Endothelial cell of hepatic sinusoid (primary cell): ENCODE measurements at regions not wholly inside any gene's neighbourhood (a gene's known extent, or its start where the extent isn't known, plus 50 kb on each side); places are given as distances from the start of the nearest gene placed in this dataset.
"Not testable (repeated sequence)": the region's sequence is repeated elsewhere in the genome, so short reads cannot be mapped to it uniquely, and the experiment has no call there.

Source experiments
- in situ Hi-C: cut with HindIII; loops from 2 replicates; pipeline ENCODE4 v1.10.0; 2017; ENCODE audit warnings: low sequenced_read_pairs

DNA sequence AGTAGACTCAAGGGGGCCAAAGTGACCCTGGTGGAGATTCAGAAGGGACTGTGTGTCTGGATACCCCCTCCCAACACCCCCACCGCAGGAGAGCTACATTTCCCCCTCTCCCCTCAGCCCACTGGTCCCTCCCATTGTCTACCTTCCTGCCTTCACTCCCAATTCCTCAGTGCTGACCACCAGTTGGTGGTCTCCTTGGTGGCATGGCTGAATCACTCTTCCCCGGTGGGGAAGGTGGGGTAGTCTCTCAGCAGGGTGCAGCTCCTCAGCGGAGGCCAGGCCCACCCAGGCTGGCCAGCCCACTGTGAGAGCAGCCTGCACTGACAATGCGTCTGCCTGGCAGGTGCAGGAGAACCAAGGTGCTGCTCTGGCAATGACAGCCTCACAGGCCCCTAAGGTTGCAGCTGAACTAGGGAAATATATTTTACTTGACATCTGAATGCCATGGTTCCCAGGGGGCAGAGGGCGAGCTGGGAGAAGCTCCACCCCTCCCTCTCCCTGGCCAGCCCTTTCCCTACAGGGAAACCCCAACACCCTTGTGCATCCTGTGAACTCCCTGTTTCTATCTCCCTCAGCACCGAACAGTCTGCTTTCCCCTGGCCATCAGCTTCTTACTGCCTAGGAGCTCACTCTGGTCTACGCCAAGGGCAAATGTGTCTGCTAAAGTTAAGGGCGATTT lies 62.6 kb upstream of the PAX8 start:
- in situ Hi-C loops, result no loop called here

DNA sequence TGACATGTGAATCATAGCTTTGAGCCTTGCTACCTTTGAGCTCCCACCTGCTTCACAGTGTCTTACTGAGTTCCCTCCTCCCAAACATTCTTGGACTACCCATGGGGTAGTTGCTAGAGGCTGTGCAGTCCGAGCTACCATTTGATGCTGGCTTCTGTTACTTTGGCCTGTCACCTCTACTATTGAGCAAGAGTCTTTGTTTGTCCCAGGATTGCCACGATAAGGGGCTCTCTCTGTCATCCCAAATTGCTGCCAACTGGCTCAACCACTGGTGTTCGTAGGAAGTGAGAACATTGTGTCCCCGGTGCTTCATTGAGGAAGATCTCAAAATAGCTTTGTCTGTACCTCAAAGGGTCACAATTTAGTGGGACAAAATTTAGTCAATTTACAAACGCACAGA lies 59.1 kb upstream of the PAX8 start:
- in situ Hi-C loops, result loop anchor here (10.0 kb wide), 1 partner anchor 203 kb away; no protein-coding TSS in a partner anchor

DNA sequence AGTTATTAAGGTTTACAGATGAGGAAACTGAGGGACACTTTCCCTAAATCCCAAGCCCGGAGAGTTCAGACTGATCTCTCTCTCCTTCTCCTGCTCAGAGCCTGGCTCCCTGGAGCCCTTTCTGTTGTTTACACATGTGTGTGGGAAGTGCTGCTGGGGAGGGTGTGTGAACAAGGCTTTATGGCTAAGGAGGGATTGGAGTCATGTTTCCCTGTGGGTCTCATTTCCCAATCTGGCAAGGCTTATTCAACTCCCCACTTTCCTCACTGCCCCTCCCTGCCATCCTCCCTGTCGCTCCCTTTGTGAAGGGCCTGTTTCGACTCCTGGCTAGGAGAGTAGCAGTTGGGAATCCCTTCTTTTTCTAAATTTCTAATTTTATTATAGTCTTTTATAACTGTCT lies 57.3 kb upstream of the PAX8 start:
- in situ Hi-C loops, result loop anchor here (10.0 kb wide), 1 partner anchor 201 kb away; no protein-coding TSS in a partner anchor

GRCh38 chr2:113334147-113334546 lies 55.4 kb upstream of the PAX8 start:
- in situ Hi-C loops, result loop anchor here (10.0 kb wide), 1 partner anchor 199 kb away; no protein-coding TSS in a partner anchor

DNA sequence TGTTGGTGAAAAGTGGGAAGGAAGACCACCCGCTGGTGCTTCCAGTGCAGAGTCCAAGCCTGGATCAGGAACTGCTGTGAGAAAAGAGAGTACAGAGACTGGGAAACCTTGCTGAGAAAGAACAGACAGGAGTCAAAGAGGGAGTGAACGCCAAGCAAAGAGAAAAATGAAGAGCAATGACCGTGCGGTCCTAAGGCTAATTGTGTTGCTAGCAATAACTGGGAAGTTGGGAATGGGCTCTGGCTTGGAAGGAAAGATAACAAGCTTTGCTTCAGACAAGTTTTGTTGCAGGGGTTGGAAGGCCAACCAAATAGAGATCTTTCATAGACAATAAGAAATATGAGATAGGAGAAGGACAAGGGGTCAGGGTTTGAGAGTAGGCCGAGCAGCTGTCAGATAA lies 55.0 kb upstream of the PAX8 start:
- in situ Hi-C loops, result loop anchor here (10.0 kb wide), 1 partner anchor 199 kb away; no protein-coding TSS in a partner anchor

GRCh38 chr2:113330060-113330767 lies 51.5 kb upstream of the PAX8 start:
- in situ Hi-C loops, result loop anchor here (10.0 kb wide), 1 partner anchor 195 kb away; no protein-coding TSS in a partner anchor

DNA sequence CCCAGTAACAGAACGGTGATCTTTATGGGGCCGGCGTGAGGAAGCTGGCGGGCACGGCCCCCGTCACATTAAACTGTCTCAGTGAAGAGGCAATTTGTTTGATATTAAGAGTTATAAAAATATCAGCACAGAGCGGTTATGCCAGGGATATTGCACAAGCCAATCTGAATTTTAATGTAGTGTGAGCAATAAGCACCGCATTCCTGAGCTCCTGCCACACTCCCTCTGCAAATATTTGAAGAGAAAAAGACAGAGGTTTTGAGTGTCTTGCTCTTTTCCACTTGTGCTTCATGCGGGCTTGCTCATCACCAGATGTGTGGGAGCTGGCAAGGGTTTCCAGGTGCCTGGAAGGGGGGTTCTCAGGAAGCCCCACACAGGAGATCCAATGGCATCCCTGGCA lies 50.3 kb upstream of the PAX8 start:
- in situ Hi-C loops, result not testable (repeated sequence)

DNA sequence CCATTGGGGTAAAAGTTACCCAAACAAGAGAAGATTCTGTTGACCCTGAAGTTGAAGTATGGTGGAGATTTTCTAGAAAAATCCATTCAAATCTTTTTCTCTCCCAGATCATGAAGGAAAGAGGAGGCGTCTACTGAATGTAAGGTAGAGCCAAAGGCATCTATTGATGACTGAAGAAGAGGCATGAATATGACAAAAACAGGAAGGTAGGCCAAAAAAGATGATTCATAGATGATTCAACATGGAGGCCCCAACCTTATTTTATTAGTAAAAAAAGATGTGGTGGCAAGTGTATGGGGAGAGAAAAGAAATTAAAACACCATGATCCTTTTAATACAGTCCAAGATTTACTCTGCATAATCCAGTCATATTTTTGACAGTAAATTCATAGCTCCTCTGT lies 49.9 kb upstream of the PAX8 start:
- in situ Hi-C loops, result not testable (repeated sequence)
